CD8-positive, alpha-beta memory T cell (primary cell): ENCODE measurements at regions not wholly inside any gene's neighbourhood (a gene's known extent, or its start where the extent isn't known, plus 50 kb on each side); places are given as distances from the start of the nearest gene placed in this dataset.

Source experiments
- CTCF ChIA-PET: fragments of 350-600 bp; sonication (Branson Sonifier 250); formaldehyde crosslinking; loops from one replicate; lab custom pipeline; 2021; ENCODE audit warnings: antibody characterized with exemption; lab: Charles Lee
- POLR2A ChIA-PET: fragments of 350-600 bp; sonication (Branson Sonifier 250); formaldehyde crosslinking; loops from one replicate; lab custom pipeline; 2021; ENCODE audit warnings: antibody characterized with exemption; lab: Charles Lee
- DNase-seq, 5 donors: peaks; one replicate each; pipeline versions ENCODE4 v3.0.0 to v3.0.0-alpha.2; 2020 to 2022; ENCODE audit warnings: mixed read lengths in 1 of 5
- H3K27ac ChIP-seq: one replicate; pipeline ENCODE4 v1.7.0; 2013; ENCODE audit warnings: low read depth, mild to moderate bottlenecking, low read length, moderate library complexity
- H3K27me3 ChIP-seq: 2 replicates; pipeline ENCODE4 v1.7.0; 2013; ENCODE audit warnings: low read length, mild to moderate bottlenecking; ENCODE audit not compliant: insufficient read depth, poor library complexity, severe bottlenecking
- H3K36me3 ChIP-seq: 2 replicates; pipeline ENCODE4 v1.7.0; 2013; ENCODE audit warnings: mild to moderate bottlenecking, low read length, moderate library complexity; ENCODE audit not compliant: insufficient read depth
- H3K4me1 ChIP-seq: 2 replicates; pipeline ENCODE4 v1.7.0; 2013; ENCODE audit warnings: mild to moderate bottlenecking, low read length, moderate library complexity; ENCODE audit not compliant: insufficient read depth
- H3K4me3 ChIP-seq: 2 replicates; pipeline ENCODE4 v1.7.0; 2013; ENCODE audit warnings: mild to moderate bottlenecking, low read length
- H3K9me3 ChIP-seq: 2 replicates; pipeline ENCODE4 v1.7.0; 2013; ENCODE audit warnings: mild to moderate bottlenecking, low read length
- H3K27ac Mint-ChIP-seq, 8 donors: one replicate each; pipeline ENCODE4 v1.8.0; 2020 to 2021; ENCODE audit warnings: mixed read lengths in 8 of 8, mild to moderate bottlenecking in 6 of 8, inconsistent platforms in 3 of 8, moderate library complexity in 3 of 8
- H3K27me3 Mint-ChIP-seq, 2 donors: one replicate each; pipeline ENCODE4 v1.8.0; 2020 to 2021; ENCODE audit warnings: mixed read lengths in 2 of 2, mild to moderate bottlenecking in 1 of 2, moderate library complexity in 1 of 2
- H3K36me3 Mint-ChIP-seq, 3 donors: one replicate each; pipeline ENCODE4 v1.8.0; 2020 to 2021; ENCODE audit warnings: mixed read lengths in 3 of 3, inconsistent platforms in 1 of 3, mild to moderate bottlenecking in 1 of 3
- H3K4me1 Mint-ChIP-seq, 3 donors: one replicate each; pipeline ENCODE4 v1.8.0; 2020 to 2021; ENCODE audit warnings: mixed read lengths in 3 of 3, inconsistent platforms in 1 of 3, mild to moderate bottlenecking in 1 of 3
- H3K4me3 Mint-ChIP-seq, 7 donors: one replicate each; pipeline ENCODE4 v1.8.0; 2020 to 2021; ENCODE audit warnings: mixed read lengths in 7 of 7, mild to moderate bottlenecking in 6 of 7, moderate library complexity in 4 of 7, inconsistent platforms in 2 of 7
- H3K9me3 Mint-ChIP-seq, 5 donors: one replicate each; pipeline ENCODE4 v1.8.0; 2020 to 2022; ENCODE audit warnings: mixed read lengths in 5 of 5, mild to moderate bottlenecking in 3 of 5, moderate library complexity in 2 of 5, inconsistent platforms in 1 of 5

GRCh38 chr1:38297246-38297645 lies 250.7 kb upstream of the POU3F1 start:
- Mint-ChIP-seq H3K27me3 (peaks cover 16 to 66% of the 10 kb centered on the region in 2 donors), H3K9me3 (no peaks in the 10 kb centered on the region), H3K27ac (no peak overlapping the region), H3K36me3 (no peaks in the 10 kb centered on the region), H3K4me3 (no peak overlapping the region), H3K4me1 (peaks cover 0 to 3% (median 0%) of the 10 kb centered on the region in 3 donors)
- ChIA-PET POLR2A (no interaction called here), CTCF (no interaction called here)
- Histone ChIP-seq H3K27ac (no peak overlapping the region), H3K4me3 (no peak overlapping the region), H3K27me3 (peaks cover 9% of the 10 kb centered on the region), H3K4me1 (no peaks in the 10 kb centered on the region), H3K36me3 (no peaks in the 10 kb centered on the region), H3K9me3 (no peaks in the 10 kb centered on the region)
- no peak for DNase-seq

GRCh38 chr1:38296047-38296446 lies 249.5 kb upstream of the POU3F1 start:
- H3K4me3 Mint-ChIP-seq = no peak overlapping the region
- H3K27me3 ChIP-seq = peaks cover 9% of the 10 kb centered on the region
- peaks cover 0 to 5% (median 3%) of the 10 kb centered on the region in 3 donors for H3K4me1 Mint-ChIP-seq
- no peak for DNase-seq
- H3K36me3 ChIP-seq = no peaks in the 10 kb centered on the region
- H3K4me1 ChIP-seq = no peaks in the 10 kb centered on the region
- ChIA-PET CTCF (no interaction called here), POLR2A (no interaction called here)
- H3K36me3 Mint-ChIP-seq = no peaks in the 10 kb centered on the region
- H3K9me3 ChIP-seq = no peaks in the 10 kb centered on the region
- H3K27ac Mint-ChIP-seq = no peak overlapping the region
- no peak overlapping the region for H3K27ac ChIP-seq
- H3K9me3 Mint-ChIP-seq = no peaks in the 10 kb centered on the region
- H3K4me3 ChIP-seq = no peak overlapping the region
- peaks cover 22 to 72% of the 10 kb centered on the region in 2 donors for H3K27me3 Mint-ChIP-seq

- Histone ChIP-seq H3K4me3 (no peak overlapping the region), H3K27me3 (peaks cover 9% of the 10 kb centered on the region), H3K27ac (no peak overlapping the region), H3K4me1 (no peaks in the 10 kb centered on the region), H3K36me3 (no peaks in the 10 kb centered on the region), H3K9me3 (no peaks in the 10 kb centered on the region)
- POLR2A ChIA-PET = no interaction called here
- Mint-ChIP-seq H3K4me3 (no peak overlapping the region), H3K4me1 (peaks cover 0 to 5% (median 3%) of the 10 kb centered on the region in 3 donors), H3K9me3 (no peaks in the 10 kb centered on the region), H3K27me3 (peaks cover 16 to 67% of the 10 kb centered on the region in 2 donors), H3K36me3 (no peaks in the 10 kb centered on the region), H3K27ac (no peak overlapping the region)
- CTCF ChIA-PET = no interaction called here
- DNase-seq = no peak
These were observed 247.0 kb upstream of the POU3F1 start for GRCh38 chr1:38293567-38293966.

- Histone ChIP-seq H3K27me3 (peaks cover 9% of the 10 kb centered on the region), H3K4me3 (no peak overlapping the region), H3K4me1 (no peaks in the 10 kb centered on the region), H3K36me3 (no peaks in the 10 kb centered on the region), H3K27ac (no peak overlapping the region), H3K9me3 (no peaks in the 10 kb centered on the region)
- Mint-ChIP-seq H3K9me3 (no peaks in the 10 kb centered on the region), H3K4me1 (peaks cover 0 to 5% (median 3%) of the 10 kb centered on the region in 3 donors), H3K4me3 (no peak overlapping the region), H3K36me3 (no peaks in the 10 kb centered on the region), H3K27me3 (peaks cover 14 to 62% of the 10 kb centered on the region in 2 donors), H3K27ac (no peak overlapping the region)
- CTCF ChIA-PET = no interaction called here
- POLR2A ChIA-PET = interaction anchor here (0.6 kb wide), 1 partner anchor 11 kb away, joined by 6 read pairs; no protein-coding TSS in a partner anchor
- DNase-seq = no peak
These were observed 246.4 kb upstream of the POU3F1 start for GRCh38 chr1:38292969-38293368.

GRCh38 chr1:38291906-38292521 lies 245.4 kb upstream of the POU3F1 start:
- H3K4me1 ChIP-seq = no peaks in the 10 kb centered on the region
- POLR2A ChIA-PET = no interaction called here
- peaks cover 14 to 65% of the 10 kb centered on the region in 2 donors for H3K27me3 Mint-ChIP-seq
- peaks cover 0 to 5% (median 3%) of the 10 kb centered on the region in 3 donors for H3K4me1 Mint-ChIP-seq
- DNase-seq = no peak
- H3K36me3 ChIP-seq = no peaks in the 10 kb centered on the region
- no peak overlapping the region for H3K27ac ChIP-seq
- H3K27me3 ChIP-seq = peaks cover 9% of the 10 kb centered on the region
- no peak overlapping the region for H3K27ac Mint-ChIP-seq
- CTCF ChIA-PET = no interaction called here
- no peaks in the 10 kb centered on the region for H3K9me3 ChIP-seq
- no peaks in the 10 kb centered on the region for H3K9me3 Mint-ChIP-seq
- H3K4me3 ChIP-seq = no peak overlapping the region
- no peak overlapping the region for H3K4me3 Mint-ChIP-seq
- no peaks in the 10 kb centered on the region for H3K36me3 Mint-ChIP-seq

- DNase-seq = no peak
- H3K4me1 Mint-ChIP-seq = peaks cover 0 to 5% (median 3%) of the 10 kb centered on the region in 3 donors
- H3K4me3 Mint-ChIP-seq = no peak overlapping the region
- no peaks in the 10 kb centered on the region for H3K9me3 Mint-ChIP-seq
- no peaks in the 10 kb centered on the region for H3K36me3 Mint-ChIP-seq
- H3K27ac ChIP-seq = no peak overlapping the region
- no peak overlapping the region for H3K4me3 ChIP-seq
- H3K4me1 ChIP-seq = no peaks in the 10 kb centered on the region
- H3K9me3 ChIP-seq = no peaks in the 10 kb centered on the region
- H3K27me3 Mint-ChIP-seq = peaks cover 13 to 59% of the 10 kb centered on the region in 2 donors
- H3K36me3 ChIP-seq = no peaks in the 10 kb centered on the region
- POLR2A ChIA-PET = no interaction called here
- H3K27ac Mint-ChIP-seq = no peak overlapping the region
- CTCF ChIA-PET = no interaction called here
- H3K27me3 ChIP-seq = peaks cover 9% of the 10 kb centered on the region
These were observed 244.7 kb upstream of the POU3F1 start for GRCh38 chr1:38291336-38291735.

GRCh38 chr1:38289034-38289433 lies 242.4 kb upstream of the POU3F1 start:
- H3K27me3 Mint-ChIP-seq = peaks cover 11 to 53% of the 10 kb centered on the region in 2 donors

GRCh38 chr1:38287547-38287946 lies 241.0 kb upstream of the POU3F1 start:
- no peak for DNase-seq
- H3K9me3 Mint-ChIP-seq = no peaks in the 10 kb centered on the region
- Histone ChIP-seq H3K9me3 (no peaks in the 10 kb centered on the region), H3K36me3 (no peaks in the 10 kb centered on the region), H3K27ac (no peak overlapping the region), H3K27me3 (peaks cover under 1% of the 10 kb centered on the region), H3K4me3 (no peak overlapping the region), H3K4me1 (no peaks in the 10 kb centered on the region)
- peaks cover 0 to 5% (median 0%) of the 10 kb centered on the region in 3 donors for H3K4me1 Mint-ChIP-seq
- no peak overlapping the region for H3K27ac Mint-ChIP-seq
- peaks cover 14 to 54% of the 10 kb centered on the region in 2 donors for H3K27me3 Mint-ChIP-seq
- no peak overlapping the region for H3K4me3 Mint-ChIP-seq
- CTCF ChIA-PET = no interaction called here
- POLR2A ChIA-PET = no interaction called here
- no peaks in the 10 kb centered on the region for H3K36me3 Mint-ChIP-seq

More at GRCh38 chr1:38289034-38289433, 242.4 kb upstream of the POU3F1 start:
- Mint-ChIP-seq H3K4me3 (no peak overlapping the region), H3K27ac (peak overlapping the region in 1 of 8 donors; percentile 10), H3K4me1 (peaks cover 0 to 5% (median 3%) of the 10 kb centered on the region in 3 donors), H3K9me3 (no peaks in the 10 kb centered on the region), H3K36me3 (no peaks in the 10 kb centered on the region)
- H3K27ac ChIP-seq = no peak overlapping the region
- H3K4me3 ChIP-seq = no peak overlapping the region
- H3K9me3 ChIP-seq = no peaks in the 10 kb centered on the region
- peaks cover 9% of the 10 kb centered on the region for H3K27me3 ChIP-seq
- DNase-seq = no peak
- no peaks in the 10 kb centered on the region for H3K4me1 ChIP-seq
- POLR2A ChIA-PET = no interaction called here
- CTCF ChIA-PET = no interaction called here
- H3K36me3 ChIP-seq = no peaks in the 10 kb centered on the region
